ENCODE measurements at regions not wholly inside any gene's neighbourhood (a gene's known extent, or its start where the extent isn't known, plus 50 kb on each side); places are given as distances from the start of the nearest gene placed in this dataset.
"Not testable (repeated sequence)": the region's sequence is repeated elsewhere in the genome, so short reads cannot be mapped to it uniquely, and the experiment has no call there.

GRCh38 chr1:157302724-157303123 is 164.5 kb upstream of the ETV3 start:
- TF ChIP-seq, protein P1, sequence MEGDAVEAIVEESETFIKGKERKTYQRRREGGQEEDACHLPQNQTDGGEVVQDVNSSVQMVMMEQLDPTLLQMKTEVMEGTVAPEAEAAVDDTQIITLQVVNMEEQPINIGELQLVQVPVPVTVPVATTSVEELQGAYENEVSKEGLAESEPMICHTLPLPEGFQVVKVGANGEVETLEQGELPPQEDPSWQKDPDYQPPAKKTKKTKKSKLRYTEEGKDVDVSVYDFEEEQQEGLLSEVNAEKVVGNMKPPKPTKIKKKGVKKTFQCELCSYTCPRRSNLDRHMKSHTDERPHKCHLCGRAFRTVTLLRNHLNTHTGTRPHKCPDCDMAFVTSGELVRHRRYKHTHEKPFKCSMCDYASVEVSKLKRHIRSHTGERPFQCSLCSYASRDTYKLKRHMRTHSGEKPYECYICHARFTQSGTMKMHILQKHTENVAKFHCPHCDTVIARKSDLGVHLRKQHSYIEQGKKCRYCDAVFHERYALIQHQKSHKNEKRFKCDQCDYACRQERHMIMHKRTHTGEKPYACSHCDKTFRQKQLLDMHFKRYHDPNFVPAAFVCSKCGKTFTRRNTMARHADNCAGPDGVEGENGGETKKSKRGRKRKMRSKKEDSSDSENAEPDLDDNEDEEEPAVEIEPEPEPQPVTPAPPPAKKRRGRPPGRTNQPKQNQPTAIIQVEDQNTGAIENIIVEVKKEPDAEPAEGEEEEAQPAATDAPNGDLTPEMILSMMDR (IDR thresholded peaks at IDR 0.05; ENCODE audit: extremely low read depth, low read depth, low read length): no peak
- no peaks in the 10 kb centered on the region for H3K36me3 ChIP-seq (ENCODE audit: insufficient read depth, low read length)
- H3K4me2 ChIP-seq (ENCODE audit: insufficient read depth, low read length): no peak overlapping the region
- no peaks in the 10 kb centered on the region for H3K9me3 ChIP-seq (ENCODE audit: low read depth, low read length)
- DNase-seq (ENCODE audit: insufficient read length, low spot score, missing footprints): no peak
- no peak overlapping the region for H2AFZ ChIP-seq (ENCODE audit: low read length)
- no peaks in the 10 kb centered on the region for H3K4me1 ChIP-seq (ENCODE audit: insufficient read depth, low read length)
- H3K79me2 ChIP-seq (ENCODE audit: insufficient read depth, low read length): no peaks in the 10 kb centered on the region
- H3K4me3 ChIP-seq (ENCODE audit: insufficient read depth, low read length): no peak overlapping the region
- H4K20me1 ChIP-seq (ENCODE audit: insufficient read depth, low read length): no peaks in the 10 kb centered on the region
- no peak overlapping the region for H3K27ac ChIP-seq (ENCODE audit: low read depth, low read length)
- H3K27me3 ChIP-seq (ENCODE audit: insufficient read depth, low read length): no peaks in the 10 kb centered on the region

DNA sequence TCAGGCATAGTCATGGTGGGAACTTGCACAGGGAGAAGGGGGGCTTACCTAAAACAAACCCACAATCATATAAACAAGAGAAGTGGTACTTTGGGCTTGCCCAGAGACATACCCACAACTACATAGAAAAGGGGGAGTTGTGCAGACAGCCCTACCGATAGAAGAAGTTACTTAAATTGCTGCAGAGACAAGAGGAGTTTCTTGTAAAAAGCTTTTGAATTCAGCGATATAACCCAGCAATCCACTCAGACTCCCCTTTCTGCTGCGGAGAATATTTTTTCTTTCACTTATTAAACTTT is 164.0 kb upstream of the ETV3 start:
- Histone ChIP-seq H3K36me3 (ENCODE audit: insufficient read depth, low read length) (no peaks in the 10 kb centered on the region), H3K27me3 (ENCODE audit: insufficient read depth, low read length) (no peaks in the 10 kb centered on the region), H3K79me2 (ENCODE audit: insufficient read depth, low read length) (no peaks in the 10 kb centered on the region), H3K4me3 (ENCODE audit: insufficient read depth, low read length) (no peak overlapping the region), H3K4me2 (ENCODE audit: insufficient read depth, low read length) (no peak overlapping the region), H4K20me1 (ENCODE audit: insufficient read depth, low read length) (no peaks in the 10 kb centered on the region), H3K27ac (ENCODE audit: low read depth, low read length) (no peak overlapping the region), H2AFZ (ENCODE audit: low read length) (no peak overlapping the region), H3K9me3 (ENCODE audit: low read depth, low read length) (no peaks in the 10 kb centered on the region), H3K4me1 (ENCODE audit: insufficient read depth, low read length) (no peaks in the 10 kb centered on the region)
- no peak for DNase-seq (ENCODE audit: insufficient read length, low spot score, missing footprints)
- TF ChIP-seq, protein P1 (IDR thresholded peaks at IDR 0.05; ENCODE audit: extremely low read depth, low read depth, low read length): no peak

DNA sequence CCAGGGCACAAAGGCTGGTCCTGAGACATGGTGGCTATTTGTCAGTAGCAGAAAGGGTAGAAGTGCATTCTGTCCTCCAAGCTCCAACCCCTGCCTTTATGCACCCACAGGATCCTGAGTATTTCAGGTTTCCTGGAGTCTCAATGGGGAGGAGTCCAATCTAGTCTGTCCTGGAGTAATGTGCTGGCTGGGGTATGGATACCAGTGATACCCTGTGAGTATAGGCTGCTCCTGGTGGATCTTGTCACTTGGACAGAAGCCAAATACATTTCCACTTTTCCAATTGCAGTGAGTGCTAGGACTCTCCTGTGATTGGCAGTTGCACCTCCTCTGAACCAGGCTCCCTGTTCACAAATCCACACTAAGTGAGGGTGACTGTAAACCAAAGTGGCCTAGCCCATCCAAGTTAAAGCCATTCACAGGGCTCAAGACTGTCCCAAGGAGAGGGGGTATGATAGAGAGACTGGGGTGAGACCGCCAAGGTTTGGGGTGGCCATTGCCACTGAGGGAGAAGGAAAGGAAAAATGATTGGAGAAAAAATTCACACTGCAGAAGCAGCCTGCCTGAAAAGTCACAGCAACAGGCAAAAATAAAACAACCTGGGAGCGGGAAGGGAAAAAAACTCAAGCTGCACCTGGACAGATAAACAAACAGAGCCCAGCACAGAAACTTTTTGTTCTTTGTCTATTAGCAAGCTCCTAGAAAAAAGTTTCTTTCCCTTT is 163.4 kb upstream of the ETV3 start:
- Histone ChIP-seq H3K4me3 (ENCODE audit: insufficient read depth, low read length) (no peak overlapping the region), H3K79me2 (ENCODE audit: insufficient read depth, low read length) (no peaks in the 10 kb centered on the region), H3K36me3 (ENCODE audit: insufficient read depth, low read length) (no peaks in the 10 kb centered on the region), H4K20me1 (ENCODE audit: insufficient read depth, low read length) (no peaks in the 10 kb centered on the region), H3K4me2 (ENCODE audit: insufficient read depth, low read length) (no peak overlapping the region), H3K27ac (ENCODE audit: low read depth, low read length) (no peak overlapping the region), H3K9me3 (ENCODE audit: low read depth, low read length) (no peaks in the 10 kb centered on the region), H2AFZ (ENCODE audit: low read length) (no peak overlapping the region), H3K4me1 (ENCODE audit: insufficient read depth, low read length) (no peaks in the 10 kb centered on the region), H3K27me3 (ENCODE audit: insufficient read depth, low read length) (no peaks in the 10 kb centered on the region)
- no peak for DNase-seq (ENCODE audit: insufficient read length, low spot score, missing footprints)
- TF ChIP-seq, protein P1 (IDR thresholded peaks at IDR 0.05; ENCODE audit: extremely low read depth, low read depth, low read length): no peak

GRCh38 chr1:157294387-157295145 is 156.4 kb upstream of the ETV3 start:
- H3K79me2 ChIP-seq (ENCODE audit: insufficient read depth, low read length); H3K9me3 ChIP-seq (ENCODE audit: low read depth, low read length); H3K27ac ChIP-seq (ENCODE audit: low read depth, low read length); H3K4me2 ChIP-seq (ENCODE audit: insufficient read depth, low read length); H4K20me1 ChIP-seq (ENCODE audit: insufficient read depth, low read length); H3K4me1 ChIP-seq (ENCODE audit: insufficient read depth, low read length); H2AFZ ChIP-seq (ENCODE audit: low read length); DNase-seq (ENCODE audit: insufficient read length, low spot score, missing footprints); H3K27me3 ChIP-seq (ENCODE audit: insufficient read depth, low read length); H3K4me3 ChIP-seq (ENCODE audit: insufficient read depth, low read length); H3K36me3 ChIP-seq (ENCODE audit: insufficient read depth, low read length): not testable (repeated sequence)
